ENCODE measurements at regions not wholly inside any gene's neighbourhood (a gene's known extent, or its start where the extent isn't known, plus 50 kb on each side); places are given as distances from the start of the nearest gene placed in this dataset.

GRCh38 chr3:150253622-150254021 is 154.5 kb upstream of the TSC22D2 start:
- Histone ChIP-seq H3K56ac (ENCODE audit: insufficient read length, low read depth, low read length) (no peak overlapping the region), H2BK12ac (ENCODE audit: insufficient read length, low read depth, low read length) (no peak overlapping the region), H3K27ac (ENCODE audit: insufficient read length, low read depth, low read length) (no peak overlapping the region), H3K79me2 (ENCODE audit: insufficient read depth, low read length) (no peaks in the 10 kb centered on the region), H3K23ac (ENCODE audit: insufficient read length, low read depth, low read length) (no peak overlapping the region), H3K4me2 (ENCODE audit: insufficient read depth, insufficient read length, low read length) (no peak overlapping the region), H4K8ac (replicated peaks; ENCODE audit: insufficient read length, low read depth, low read length) (no peak overlapping the region), H2AK5ac (ENCODE audit: insufficient read length, low read length) (no peak overlapping the region), H3K79me1 (ENCODE audit: insufficient read depth, low read depth, low read length, poor library complexity, severe bottlenecking) (no peaks in the 10 kb centered on the region), H3K27me3 (ENCODE audit: insufficient read depth, low read length) (no peaks in the 10 kb centered on the region), H3K9ac (ENCODE audit: extremely low read depth, insufficient read length, low read length) (no peak overlapping the region), H3K4me1 (ENCODE audit: insufficient read depth, low read length) (no peaks in the 10 kb centered on the region; the same call in 1 of the 2 replicates), H3K9me3 (ENCODE audit: control insufficient read depth, low read depth, low read length) (no peaks in the 10 kb centered on the region), H4K91ac (ENCODE audit: insufficient read length, low read depth, low read length) (no peak overlapping the region), H2BK15ac (ENCODE audit: low read depth, low read length) (no peak overlapping the region), H2AFZ (ENCODE audit: low read length) (no peak overlapping the region), H2BK20ac (ENCODE audit: low read depth, low read length, poor library complexity, severe bottlenecking) (no peak overlapping the region), H3K23me2 (ENCODE audit: insufficient read length, low read depth, low read length, poor library complexity, severe bottlenecking) (no peaks in the 10 kb centered on the region), H3K4ac (ENCODE audit: low read depth, low read length) (no peak overlapping the region), H2BK5ac (ENCODE audit: insufficient read length, low read length) (no peak overlapping the region), H3T11ph (ENCODE audit: low read length) (no peak overlapping the region), H4K5ac (ENCODE audit: insufficient read length, low read depth, low read length) (no peak overlapping the region), H2BK120ac (ENCODE audit: low read depth, low read length, poor library complexity, severe bottlenecking) (no peak overlapping the region), H4K20me1 (ENCODE audit: control insufficient read depth, insufficient read depth, insufficient read length) (no peaks in the 10 kb centered on the region), H3K18ac (ENCODE audit: insufficient read length, low read depth, low read length) (no peak overlapping the region), H3K14ac (ENCODE audit: insufficient read depth, low read length) (no peak overlapping the region)
- TF ChIP-seq CTCF (conservative IDR thresholded peaks at IDR 0.05) = no peak
- Mint-ChIP-seq H3K4me3 (no peak overlapping the region), H3K27ac (no peak overlapping the region), H3K4me1 (peaks cover 19 to 20% of the 10 kb centered on the region in 2 experiments), H3K27me3 (ENCODE audit: low read depth) (no peaks in the 10 kb centered on the region), H3K36me3 (ENCODE audit: insufficient read depth in 1 of 3, low read depth in 3 of 3) (no peaks in the 10 kb centered on the region; a peak in 1 of 7 replicates), H3K9me3 (no peaks in the 10 kb centered on the region)
- DNase-seq = no peak
- 100% methylated on average over 2 of the region's 3 CpGs for WGBS (ENCODE audit: extremely low coverage, insufficient read length, low lambda C conversion rate)
